Upper lobe of left lung (tissue), 6 donors: ENCODE measurements at regions not wholly inside any gene's neighbourhood (a gene's known extent, or its start where the extent isn't known, plus 50 kb on each side); places are given as distances from the start of the nearest gene placed in this dataset.
A peak's percentile ranks its signal among the peaks of the same experiment; 100 is the strongest.

ENCODE experiments used
- ATAC-seq, 2 donors: fragments of 200-7000 bp; cut with Tn5 transposase; one replicate each; pipeline ENCODE4 v1.9.1; 2022; ENCODE audit warnings: mild to moderate bottlenecking in 2 of 2, moderate library complexity in 2 of 2; ENCODE audit not compliant: low FRiP score in 2 of 2
- DNase-seq, 2 donors: peaks; one replicate each; pipeline ENCODE4 v3.0.0-alpha.2; 2019 to 2020
- H3K27ac ChIP-seq, 4 donors: fragments of 200-600 bp; sonication (generic); one replicate each; pipeline ENCODE4 v1.5.1; 2016 to 2019
- H3K27me3 ChIP-seq, 4 donors: fragments of 200-600 bp; sonication (generic); one replicate each; pipeline ENCODE4 v1.5.1; 2017 to 2019
- H3K36me3 ChIP-seq, 4 donors: fragments of 200-600 bp; sonication (generic); one replicate each; pipeline ENCODE4 v1.5.1; 2016 to 2019
- H3K4me1 ChIP-seq, 4 donors: fragments of 200-600 bp; sonication (generic); one replicate each; pipeline ENCODE4 v1.5.1; 2018 to 2019
- H3K4me3 ChIP-seq, 4 donors: fragments of 200-600 bp; sonication (generic); one replicate each; pipeline ENCODE4 v1.5.1; 2017 to 2019; ENCODE audit warnings: mild to moderate bottlenecking in 2 of 4, moderate library complexity in 1 of 4
- H3K9me3 ChIP-seq, 4 donors: fragments of 200-600 bp; sonication (generic); one replicate each; pipeline ENCODE4 v1.5.1; 2018 to 2019
- CTCF ChIP-seq, 6 experiments: fragments of 450-650 bp in 4 of 6; fragments of 200-600 bp in 2 of 6; sonication (generic) in 2 of 6; IDR thresholded peaks; one replicate each; pipeline ENCODE4 v1.5.1; 2016 to 2019; ENCODE audit warnings: antibody characterized with exemption in 6 of 6
- EP300 ChIP-seq, 4 donors: sonication (generic); formaldehyde crosslinking; IDR thresholded peaks; one replicate each; pipeline ENCODE4 v1.5.1; 2017; ENCODE audit warnings: antibody characterized with exemption in 4 of 4, control low read depth in 2 of 4
- POLR2A ChIP-seq, 4 donors: fragments of 450-650 bp; IDR thresholded peaks; one replicate each; pipeline ENCODE4 v1.5.1; 2016 to 2017; ENCODE audit warnings: antibody characterized with exemption in 4 of 4, mild to moderate bottlenecking in 2 of 4
- POLR2AphosphoS5 ChIP-seq, 2 donors: sonication (generic); formaldehyde crosslinking; IDR thresholded peaks; one replicate each; pipeline ENCODE4 v1.5.1; 2017; ENCODE audit warnings: antibody characterized with exemption in 2 of 2
- WGBS, 2 donors: methylation state at CpG; one replicate each; pipeline ENCODE4 v1.1.5; 2017 to 2018; 5-methylcytosine and 5-hydroxymethylcytosine counted together
- donor health status: DM: no; HTN: no; CAD: no; lungs with moderate emphysema.
- donor health status: DM: no; HTN: yes; CAD: no; lungs with severe emphysema.

- Histone ChIP-seq H3K36me3 (no peaks in the 10 kb centered on the region), H3K4me1 (peaks cover 0 to 9% (median 6%) of the 10 kb centered on the region in 4 donors), H3K27me3 (no peaks in the 10 kb centered on the region), H3K27ac (no peak overlapping the region), H3K4me3 (no peak overlapping the region), H3K9me3 (no peaks in the 10 kb centered on the region)
- ATAC-seq (no peak), DNase-seq (no peak)
- TF ChIP-seq EP300 (IDR thresholded peaks at IDR 0.05) (no peak), POLR2AphosphoS5 (IDR thresholded peaks at IDR 0.05) (no peak), POLR2A (IDR thresholded peaks at IDR 0.05) (no peak), CTCF (IDR thresholded peaks at IDR 0.05) (no peak)
- WGBS, 2 donors, result 41 to 56% methylated on average over 6 of the region's 6 CpGs
Measured at GRCh38 chr7:11221984-11222383, 248.3 kb downstream of the PHF14 start.

GRCh38 chr7:11224535-11224934 is 250.9 kb downstream of the PHF14 start:
- Histone ChIP-seq H3K9me3 (no peaks in the 10 kb centered on the region), H3K4me1 (peaks cover 7 to 16% (median 10%) of the 10 kb centered on the region in 4 donors), H3K36me3 (no peaks in the 10 kb centered on the region), H3K4me3 (no peak overlapping the region), H3K27me3 (no peaks in the 10 kb centered on the region), H3K27ac (no peak overlapping the region)
- DNase-seq, result no peak
- ATAC-seq, result no peak
- TF ChIP-seq EP300 (IDR thresholded peaks at IDR 0.05) (no peak), POLR2AphosphoS5 (IDR thresholded peaks at IDR 0.05) (no peak), POLR2A (IDR thresholded peaks at IDR 0.05) (no peak), CTCF (IDR thresholded peaks at IDR 0.05) (no peak)

GRCh38 chr7:11228515-11228914 is 254.8 kb downstream of the PHF14 start:
- Histone ChIP-seq H3K36me3 (no peaks in the 10 kb centered on the region), H3K9me3 (no peaks in the 10 kb centered on the region), H3K4me1 (peaks cover 0 to 11% (median 5%) of the 10 kb centered on the region in 4 donors), H3K4me3 (no peak overlapping the region), H3K27ac (no peak overlapping the region), H3K27me3 (no peaks in the 10 kb centered on the region)
- peak in 1 of 2 donors; percentile 67 for DNase-seq
- ATAC-seq, result peak in 1 of 2 donors; percentile 34
- TF ChIP-seq EP300 (IDR thresholded peaks at IDR 0.05), result peak in 1 of 4 donors; percentile 27
- TF ChIP-seq POLR2AphosphoS5 (IDR thresholded peaks at IDR 0.05), result no peak
- WGBS, 2 donors, result 11 to 29% methylated on average over 2 of the region's 2 CpGs

- TF ChIP-seq CTCF (IDR thresholded peaks at IDR 0.05), result no peak
- no peak for TF ChIP-seq EP300 (IDR thresholded peaks at IDR 0.05)
- TF ChIP-seq POLR2A (IDR thresholded peaks at IDR 0.05), result no peak
- TF ChIP-seq POLR2AphosphoS5 (IDR thresholded peaks at IDR 0.05), result no peak
- H3K27ac ChIP-seq, result no peak overlapping the region
- ATAC-seq (no peak), DNase-seq (no peak)
- no peaks in the 10 kb centered on the region for H3K27me3 ChIP-seq
- H3K4me1 ChIP-seq, result peaks cover 0 to 13% (median 5%) of the 10 kb centered on the region in 4 donors
- 55 to 71% methylated on average over 1 of the region's 1 CpG for WGBS, 2 donors
- no peaks in the 10 kb centered on the region for H3K36me3 ChIP-seq
- no peaks in the 10 kb centered on the region for H3K9me3 ChIP-seq
- no peak overlapping the region for H3K4me3 ChIP-seq
Measured at GRCh38 chr7:11231190-11231589, 257.5 kb downstream of the PHF14 start.

DNA sequence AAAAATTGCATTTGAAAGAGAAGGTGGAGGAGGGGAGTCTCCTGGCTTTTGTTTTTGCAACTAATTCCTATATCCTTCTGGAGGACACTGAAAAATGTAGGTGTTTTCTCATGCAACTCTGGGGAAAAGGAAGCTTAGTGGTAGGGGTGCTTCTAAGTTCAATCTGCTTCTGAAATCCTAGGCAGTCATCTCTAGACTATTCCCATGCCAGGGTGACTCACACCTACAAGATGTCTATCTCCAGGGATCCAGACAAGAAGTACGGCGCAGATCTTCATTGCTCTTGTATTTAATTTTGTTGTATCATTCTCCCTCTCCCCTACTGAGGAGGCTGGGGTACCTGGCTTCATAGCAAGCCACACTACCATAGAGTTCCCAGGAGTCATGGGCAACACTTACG is 258.8 kb downstream of the PHF14 start:
- no peak for DNase-seq
- H3K9me3 ChIP-seq, result no peaks in the 10 kb centered on the region
- H3K27me3 ChIP-seq, result no peaks in the 10 kb centered on the region
- no peaks in the 10 kb centered on the region for H3K36me3 ChIP-seq
- ATAC-seq, result no peak
- TF ChIP-seq POLR2A (IDR thresholded peaks at IDR 0.05), result no peak
- no peak for TF ChIP-seq EP300 (IDR thresholded peaks at IDR 0.05)
- TF ChIP-seq POLR2AphosphoS5 (IDR thresholded peaks at IDR 0.05), result no peak
- no peak overlapping the region for H3K4me3 ChIP-seq
- no peak overlapping the region for H3K27ac ChIP-seq
- WGBS, 2 donors, result 86 to 100% methylated on average over 3 of the region's 3 CpGs
- H3K4me1 ChIP-seq, result peaks cover 0 to 17% (median 7%) of the 10 kb centered on the region in 4 donors

DNA sequence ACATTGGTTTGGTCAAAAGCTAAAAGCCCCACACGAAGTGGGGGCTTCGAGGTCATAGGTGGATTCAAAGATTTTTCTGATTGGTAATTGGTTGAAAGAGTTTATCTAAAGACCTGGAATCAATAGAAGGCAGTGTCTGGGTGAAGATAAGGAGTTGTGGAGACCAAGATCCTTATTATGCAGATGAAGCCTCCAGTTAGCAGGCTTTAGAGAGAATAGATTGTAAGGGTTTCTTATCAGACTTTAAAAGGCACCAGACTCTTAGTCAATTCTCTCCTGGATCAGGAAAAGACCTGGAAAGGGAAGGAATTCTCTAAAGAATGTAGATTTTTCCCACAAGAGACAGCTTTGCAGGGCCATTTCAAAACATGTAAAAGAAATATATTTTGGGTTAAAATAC is 260.2 kb downstream of the PHF14 start:
- ATAC-seq (no peak), DNase-seq (no peak)
- no peak for TF ChIP-seq EP300 (IDR thresholded peaks at IDR 0.05)
- TF ChIP-seq CTCF (IDR thresholded peaks at IDR 0.05), result no peak
- no peak for TF ChIP-seq POLR2A (IDR thresholded peaks at IDR 0.05)
- no peak for TF ChIP-seq POLR2AphosphoS5 (IDR thresholded peaks at IDR 0.05)
- 76 to 82% methylated on average over 2 of the region's 2 CpGs for WGBS, 2 donors
- Histone ChIP-seq H3K27me3 (no peaks in the 10 kb centered on the region), H3K4me3 (no peak overlapping the region), H3K4me1 (peaks cover 0 to 13% (median 2%) of the 10 kb centered on the region in 4 donors), H3K9me3 (no peaks in the 10 kb centered on the region), H3K36me3 (no peaks in the 10 kb centered on the region), H3K27ac (no peak overlapping the region)
